ENCODE measurements at regions not wholly inside any gene's neighbourhood (a gene's known extent, or its start where the extent isn't known, plus 50 kb on each side); places are given as distances from the start of the nearest gene placed in this dataset.
A peak's percentile ranks its signal among the peaks of the same experiment; 100 is the strongest.

DNA sequence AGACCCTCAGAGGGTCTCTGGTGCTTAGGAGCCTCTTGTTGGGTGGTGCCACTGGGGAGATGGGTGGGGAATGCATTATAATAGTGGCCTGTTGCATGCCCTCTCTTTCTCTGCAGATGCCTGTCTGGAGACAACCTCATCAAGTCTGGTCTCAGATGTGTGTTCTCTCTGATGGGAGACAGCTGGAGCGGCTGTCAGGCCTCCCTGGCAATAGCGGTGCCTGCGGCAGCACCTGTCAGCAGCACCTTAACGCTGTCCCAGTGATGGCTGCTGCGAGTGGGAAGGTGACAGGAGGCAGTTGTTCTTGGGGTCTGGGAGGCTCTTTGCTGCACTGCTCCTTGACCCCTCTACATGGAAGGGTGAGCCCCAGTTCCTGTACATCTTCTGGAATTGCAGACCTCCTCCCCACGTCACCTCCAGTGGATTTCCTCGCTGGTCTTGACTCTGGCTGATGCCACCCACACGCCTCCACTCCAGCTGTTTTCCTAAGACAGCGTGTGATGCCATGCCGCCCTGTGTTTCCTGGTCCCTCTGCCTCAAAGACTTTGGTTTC, 63.3 kb upstream of the BLCAP start:
- no peak for DNase-seq (ENCODE audit: low spot score)
- H3K27me3 ChIP-seq (ENCODE audit: control insufficient read depth in 4 of 4, insufficient read depth in 4 of 4, low read length in 3 of 4): peaks cover 0 to 8% (median 0%) of the 10 kb centered on the region in 4 donors
- H3K4me1 ChIP-seq (ENCODE audit: control insufficient read depth in 4 of 4, insufficient read depth in 4 of 4, low read length in 3 of 4): no peaks in the 10 kb centered on the region
- WGBS: 79% methylated on average over 10 of the region's 10 CpGs
- H3K27ac ChIP-seq (ENCODE audit: low read depth in 1 of 2, low read length in 2 of 2): no peak overlapping the region
- H3K9ac ChIP-seq (ENCODE audit: low read depth in 1 of 2, low read length in 2 of 2): no peak overlapping the region
- TF ChIP-seq YY1 (IDR thresholded peaks at IDR 0.05): no peak
- TF ChIP-seq, protein P1, sequence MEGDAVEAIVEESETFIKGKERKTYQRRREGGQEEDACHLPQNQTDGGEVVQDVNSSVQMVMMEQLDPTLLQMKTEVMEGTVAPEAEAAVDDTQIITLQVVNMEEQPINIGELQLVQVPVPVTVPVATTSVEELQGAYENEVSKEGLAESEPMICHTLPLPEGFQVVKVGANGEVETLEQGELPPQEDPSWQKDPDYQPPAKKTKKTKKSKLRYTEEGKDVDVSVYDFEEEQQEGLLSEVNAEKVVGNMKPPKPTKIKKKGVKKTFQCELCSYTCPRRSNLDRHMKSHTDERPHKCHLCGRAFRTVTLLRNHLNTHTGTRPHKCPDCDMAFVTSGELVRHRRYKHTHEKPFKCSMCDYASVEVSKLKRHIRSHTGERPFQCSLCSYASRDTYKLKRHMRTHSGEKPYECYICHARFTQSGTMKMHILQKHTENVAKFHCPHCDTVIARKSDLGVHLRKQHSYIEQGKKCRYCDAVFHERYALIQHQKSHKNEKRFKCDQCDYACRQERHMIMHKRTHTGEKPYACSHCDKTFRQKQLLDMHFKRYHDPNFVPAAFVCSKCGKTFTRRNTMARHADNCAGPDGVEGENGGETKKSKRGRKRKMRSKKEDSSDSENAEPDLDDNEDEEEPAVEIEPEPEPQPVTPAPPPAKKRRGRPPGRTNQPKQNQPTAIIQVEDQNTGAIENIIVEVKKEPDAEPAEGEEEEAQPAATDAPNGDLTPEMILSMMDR (IDR thresholded peaks at IDR 0.05; ENCODE audit: low read depth, low read length, missing input control): no peak
- H3K9me3 ChIP-seq (ENCODE audit: control insufficient read depth in 4 of 4, low read length in 3 of 4): peaks cover 0 to 3% (median under 1%) of the 10 kb centered on the region in 4 donors
- H3K36me3 ChIP-seq (ENCODE audit: control insufficient read depth in 4 of 4, insufficient read depth in 3 of 4, low read depth in 1 of 4, low read length in 3 of 4): no peaks in the 10 kb centered on the region
- H3K4me3 ChIP-seq (ENCODE audit: low read depth in 1 of 3, low read length in 3 of 3): no peak overlapping the region

DNA sequence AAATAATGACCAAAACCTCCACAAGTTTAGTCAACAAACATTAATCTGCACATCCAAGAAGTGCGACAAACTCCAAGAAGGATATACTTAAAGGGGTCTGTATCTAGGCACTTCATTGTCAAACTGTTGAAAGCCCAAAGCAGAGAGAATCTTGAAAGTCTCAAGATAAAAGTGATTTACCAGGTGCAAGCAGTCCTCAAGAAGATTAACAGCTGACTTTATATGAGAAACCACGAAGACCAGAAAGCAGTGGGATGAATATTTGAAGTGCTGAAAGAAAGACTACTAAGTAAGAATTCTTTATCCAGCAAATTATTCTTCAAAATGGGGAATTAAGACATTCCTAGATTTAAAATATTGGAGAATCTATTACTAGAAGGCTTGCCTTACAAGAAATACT, 58.4 kb upstream of the BLCAP start:
- Histone ChIP-seq H3K4me3 (ENCODE audit: low read depth in 1 of 3, low read length in 3 of 3) (no peak overlapping the region), H3K27me3 (ENCODE audit: control insufficient read depth in 4 of 4, insufficient read depth in 4 of 4, low read length in 3 of 4) (no peaks in the 10 kb centered on the region), H3K36me3 (ENCODE audit: control insufficient read depth in 4 of 4, insufficient read depth in 3 of 4, low read depth in 1 of 4, low read length in 3 of 4) (no peaks in the 10 kb centered on the region), H3K9me3 (ENCODE audit: control insufficient read depth in 4 of 4, low read length in 3 of 4) (peaks cover 0 to 7% (median 2%) of the 10 kb centered on the region in 4 donors), H3K9ac (ENCODE audit: low read depth in 1 of 2, low read length in 2 of 2) (no peak overlapping the region), H3K4me1 (ENCODE audit: control insufficient read depth in 4 of 4, insufficient read depth in 4 of 4, low read length in 3 of 4) (no peaks in the 10 kb centered on the region), H3K27ac (ENCODE audit: low read depth in 1 of 2, low read length in 2 of 2) (no peak overlapping the region)
- DNase-seq (ENCODE audit: low spot score): no peak
- TF ChIP-seq, protein P1 (IDR thresholded peaks at IDR 0.05; ENCODE audit: low read depth, low read length, missing input control): no peak
- no peak for TF ChIP-seq FOXA1 (IDR thresholded peaks at IDR 0.05)
- no peak for TF ChIP-seq FOXA2 (IDR thresholded peaks at IDR 0.05)
- no peak for TF ChIP-seq SP1 (IDR thresholded peaks at IDR 0.05)
- TF ChIP-seq RXRA (IDR thresholded peaks at IDR 0.05): no peak
- no peak for TF ChIP-seq NR2F2 (IDR thresholded peaks at IDR 0.05)
- no peak for TF ChIP-seq EGR1 (IDR thresholded peaks at IDR 0.05; ENCODE audit: low read depth in 2 of 2)
- TF ChIP-seq HNF4A (conservative IDR thresholded peaks at IDR 0.05): no peak
- TF ChIP-seq, protein P2, sequence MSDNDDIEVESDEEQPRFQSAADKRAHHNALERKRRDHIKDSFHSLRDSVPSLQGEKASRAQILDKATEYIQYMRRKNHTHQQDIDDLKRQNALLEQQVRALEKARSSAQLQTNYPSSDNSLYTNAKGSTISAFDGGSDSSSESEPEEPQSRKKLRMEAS (IDR thresholded peaks at IDR 0.05): no peak
- TF ChIP-seq GABPA (IDR thresholded peaks at IDR 0.05 in 1 of 2, conservative IDR thresholded peaks at IDR 0.05 in 1 of 2): no peak
- TF ChIP-seq HNF4G (IDR thresholded peaks at IDR 0.05): no peak
- 76% methylated on average over 2 of the region's 2 CpGs for WGBS

DNA sequence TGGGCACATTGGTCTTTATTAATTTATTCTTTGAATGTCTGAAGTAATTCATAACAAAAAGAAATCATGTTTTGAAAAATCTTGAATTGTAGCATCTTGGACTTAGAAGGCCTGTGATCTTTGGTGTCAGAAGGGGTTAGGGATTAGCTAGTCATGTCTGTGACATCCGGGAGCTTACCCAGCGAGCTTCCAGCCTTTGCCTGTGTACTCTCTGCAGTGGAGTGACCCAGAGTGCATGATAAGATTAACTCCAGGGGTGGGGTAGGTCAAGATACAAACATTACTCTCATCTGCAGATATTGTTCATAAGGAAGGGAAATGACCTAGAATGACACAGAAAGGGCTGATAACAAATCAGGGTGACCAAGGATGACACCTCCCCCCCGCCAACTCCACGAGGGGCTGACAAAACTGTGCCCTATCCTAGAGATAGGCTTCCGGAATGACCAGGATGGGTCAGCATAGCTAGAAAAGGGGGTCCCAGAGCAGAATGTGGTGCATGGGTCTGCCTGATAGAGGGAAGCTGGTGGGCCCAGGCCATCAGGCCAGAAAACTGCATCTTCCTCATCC, 56.6 kb upstream of the BLCAP start:
- Histone ChIP-seq H3K4me3 (ENCODE audit: low read depth in 1 of 3, low read length in 3 of 3) (no peak overlapping the region), H3K27me3 (ENCODE audit: control insufficient read depth in 4 of 4, insufficient read depth in 4 of 4, low read length in 3 of 4) (no peaks in the 10 kb centered on the region), H3K27ac (ENCODE audit: low read depth in 1 of 2, low read length in 2 of 2) (no peak overlapping the region), H3K4me1 (ENCODE audit: control insufficient read depth in 4 of 4, insufficient read depth in 4 of 4, low read length in 3 of 4) (no peaks in the 10 kb centered on the region), H3K9ac (ENCODE audit: low read depth in 1 of 2, low read length in 2 of 2) (no peak overlapping the region), H3K36me3 (ENCODE audit: control insufficient read depth in 4 of 4, insufficient read depth in 3 of 4, low read depth in 1 of 4, low read length in 3 of 4) (no peaks in the 10 kb centered on the region), H3K9me3 (ENCODE audit: control insufficient read depth in 4 of 4, low read length in 3 of 4) (peaks cover 0 to 7% (median 2%) of the 10 kb centered on the region in 4 donors)
- DNase-seq (ENCODE audit: low spot score): no peak
- TF ChIP-seq NR2F2 (IDR thresholded peaks at IDR 0.05) (peak; percentile 92), YY1 (IDR thresholded peaks at IDR 0.05) (no peak), RXRA (IDR thresholded peaks at IDR 0.05) (peak in 1 of 2 donors; percentile 24), JUND (IDR thresholded peaks at IDR 0.05) (no peak)
- TF ChIP-seq, protein P3, sequence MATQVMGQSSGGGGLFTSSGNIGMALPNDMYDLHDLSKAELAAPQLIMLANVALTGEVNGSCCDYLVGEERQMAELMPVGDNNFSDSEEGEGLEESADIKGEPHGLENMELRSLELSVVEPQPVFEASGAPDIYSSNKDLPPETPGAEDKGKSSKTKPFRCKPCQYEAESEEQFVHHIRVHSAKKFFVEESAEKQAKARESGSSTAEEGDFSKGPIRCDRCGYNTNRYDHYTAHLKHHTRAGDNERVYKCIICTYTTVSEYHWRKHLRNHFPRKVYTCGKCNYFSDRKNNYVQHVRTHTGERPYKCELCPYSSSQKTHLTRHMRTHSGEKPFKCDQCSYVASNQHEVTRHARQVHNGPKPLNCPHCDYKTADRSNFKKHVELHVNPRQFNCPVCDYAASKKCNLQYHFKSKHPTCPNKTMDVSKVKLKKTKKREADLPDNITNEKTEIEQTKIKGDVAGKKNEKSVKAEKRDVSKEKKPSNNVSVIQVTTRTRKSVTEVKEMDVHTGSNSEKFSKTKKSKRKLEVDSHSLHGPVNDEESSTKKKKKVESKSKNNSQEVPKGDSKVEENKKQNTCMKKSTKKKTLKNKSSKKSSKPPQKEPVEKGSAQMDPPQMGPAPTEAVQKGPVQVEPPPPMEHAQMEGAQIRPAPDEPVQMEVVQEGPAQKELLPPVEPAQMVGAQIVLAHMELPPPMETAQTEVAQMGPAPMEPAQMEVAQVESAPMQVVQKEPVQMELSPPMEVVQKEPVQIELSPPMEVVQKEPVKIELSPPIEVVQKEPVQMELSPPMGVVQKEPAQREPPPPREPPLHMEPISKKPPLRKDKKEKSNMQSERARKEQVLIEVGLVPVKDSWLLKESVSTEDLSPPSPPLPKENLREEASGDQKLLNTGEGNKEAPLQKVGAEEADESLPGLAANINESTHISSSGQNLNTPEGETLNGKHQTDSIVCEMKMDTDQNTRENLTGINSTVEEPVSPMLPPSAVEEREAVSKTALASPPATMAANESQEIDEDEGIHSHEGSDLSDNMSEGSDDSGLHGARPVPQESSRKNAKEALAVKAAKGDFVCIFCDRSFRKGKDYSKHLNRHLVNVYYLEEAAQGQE (IDR thresholded peaks at IDR 0.05): no peak
- 51% methylated on average over 5 of the region's 5 CpGs for WGBS

Measured in liver (tissue), 8 donors.